GM11168 (cell line): ENCODE measurements at regions not wholly inside any gene's neighbourhood (a gene's known extent, or its start where the extent isn't known, plus 50 kb on each side); places are given as distances from the start of the nearest gene placed in this dataset.

Experiments used
- in situ Hi-C: fragments of 300-500 bp; cut with MboI; formaldehyde crosslinking; loops from one replicate; pipeline ENCODE4 v1.12.0; 2022; ENCODE audit warnings: low sequenced_read_pairs; ENCODE audit not compliant: unreplicated experiment

- in situ Hi-C loops, result no loop called here
These were observed 796.3 kb downstream of the QKI start for GRCh38 chr6:164210783-164211182.

GRCh38 chr6:164210323-164210722 lies 795.8 kb downstream of the QKI start:
- in situ Hi-C loops, result no loop called here

- in situ Hi-C loops, result no loop called here
These were observed 793.9 kb downstream of the QKI start for GRCh38 chr6:164208371-164208770.

- in situ Hi-C loops, result no loop called here
These were observed 792.4 kb downstream of the QKI start for GRCh38 chr6:164206807-164207423.

GRCh38 chr6:164200071-164200470 lies 785.6 kb downstream of the QKI start:
- in situ Hi-C loops, result no loop called here

- in situ Hi-C loops, result no loop called here
These were observed 781.4 kb downstream of the QKI start for GRCh38 chr6:164195942-164196281.

- in situ Hi-C loops, result no loop called here
These were observed 780.9 kb downstream of the QKI start for GRCh38 chr6:164195278-164195941.

- in situ Hi-C loops, result no loop called here
These were observed 774.3 kb downstream of the QKI start for GRCh38 chr6:164188861-164189260.

GRCh38 chr6:164185471-164185871 lies 771.0 kb downstream of the QKI start:
- in situ Hi-C loops, result no loop called here

GRCh38 chr6:164184410-164184809 lies 769.9 kb downstream of the QKI start:
- in situ Hi-C loops, result no loop called here

- in situ Hi-C loops, result no loop called here
These were observed 769.1 kb downstream of the QKI start for GRCh38 chr6:164183556-164184123.

- in situ Hi-C loops, result no loop called here
These were observed 764.3 kb downstream of the QKI start for GRCh38 chr6:164178679-164179332.

GRCh38 chr6:164169355-164169754 lies 754.8 kb downstream of the QKI start:
- in situ Hi-C loops, result no loop called here

- in situ Hi-C loops, result no loop called here
These were observed 754.1 kb downstream of the QKI start for GRCh38 chr6:164168595-164168994.

GRCh38 chr6:164167873-164168405 lies 753.4 kb downstream of the QKI start:
- in situ Hi-C loops, result no loop called here

GRCh38 chr6:164166996-164167395 lies 752.5 kb downstream of the QKI start:
- in situ Hi-C loops, result no loop called here

GRCh38 chr6:164166515-164166914 lies 752.0 kb downstream of the QKI start:
- in situ Hi-C loops, result no loop called here

GRCh38 chr6:164164876-164165275 lies 750.4 kb downstream of the QKI start:
- in situ Hi-C loops, result no loop called here

- in situ Hi-C loops, result no loop called here
These were observed 748.7 kb downstream of the QKI start for GRCh38 chr6:164163239-164163638.

- in situ Hi-C loops, result no loop called here
These were observed 744.5 kb downstream of the QKI start for GRCh38 chr6:164159061-164159460.

GRCh38 chr6:164154588-164154987 lies 740.1 kb downstream of the QKI start:
- in situ Hi-C loops, result no loop called here
